Gastrocnemius medialis (tissue), 4 donors: ENCODE measurements at regions not wholly inside any gene's neighbourhood (a gene's known extent, or its start where the extent isn't known, plus 50 kb on each side); places are given as distances from the start of the nearest gene placed in this dataset.

Experiments used
- POLR2A ChIP-seq, 2 donors: fragments of 450-650 bp; IDR thresholded peaks; one replicate each; pipeline ENCODE4 v1.6.1; 2017; ENCODE audit warnings: antibody characterized with exemption in 2 of 2, mild to moderate bottlenecking in 2 of 2, moderate library complexity in 2 of 2
- TF ChIP-seq, protein P1 (sequence below), 5 experiments: fragments of 450-650 bp in 3 of 5; fragments of 200-600 bp in 2 of 5; sonication (generic) in 2 of 5; IDR thresholded peaks in 4 of 5; conservative IDR thresholded peaks in 1 of 5; 1 replicate in 4 of 5; 2 replicates in 1 of 5; pipeline ENCODE4 v1.5.1; 2016 to 2019; ENCODE audit warnings: antibody characterized with exemption in 5 of 5, mild to moderate bottlenecking in 3 of 5, moderate library complexity in 3 of 5

DNA sequence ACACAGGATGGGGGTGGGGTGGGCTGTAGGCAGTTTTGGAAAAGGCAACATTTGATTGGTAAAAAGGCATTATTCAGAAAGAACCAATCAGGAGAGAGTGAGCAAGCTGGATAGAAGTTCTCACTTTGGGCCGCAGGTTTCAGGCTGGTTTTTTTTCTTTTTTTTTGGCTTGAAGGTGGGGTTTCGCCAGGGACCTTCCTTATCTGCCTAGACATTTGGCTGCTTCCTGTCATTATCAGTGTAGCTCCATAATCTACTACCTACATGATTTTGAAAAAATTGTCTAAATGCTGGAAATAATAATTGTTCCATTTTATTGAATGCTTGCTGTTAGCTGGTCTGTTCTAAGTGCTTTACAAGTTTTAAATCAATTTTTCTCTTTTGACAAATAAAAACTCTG is 649.0 kb downstream of the TMTC2 start:
- TF ChIP-seq, protein P1, sequence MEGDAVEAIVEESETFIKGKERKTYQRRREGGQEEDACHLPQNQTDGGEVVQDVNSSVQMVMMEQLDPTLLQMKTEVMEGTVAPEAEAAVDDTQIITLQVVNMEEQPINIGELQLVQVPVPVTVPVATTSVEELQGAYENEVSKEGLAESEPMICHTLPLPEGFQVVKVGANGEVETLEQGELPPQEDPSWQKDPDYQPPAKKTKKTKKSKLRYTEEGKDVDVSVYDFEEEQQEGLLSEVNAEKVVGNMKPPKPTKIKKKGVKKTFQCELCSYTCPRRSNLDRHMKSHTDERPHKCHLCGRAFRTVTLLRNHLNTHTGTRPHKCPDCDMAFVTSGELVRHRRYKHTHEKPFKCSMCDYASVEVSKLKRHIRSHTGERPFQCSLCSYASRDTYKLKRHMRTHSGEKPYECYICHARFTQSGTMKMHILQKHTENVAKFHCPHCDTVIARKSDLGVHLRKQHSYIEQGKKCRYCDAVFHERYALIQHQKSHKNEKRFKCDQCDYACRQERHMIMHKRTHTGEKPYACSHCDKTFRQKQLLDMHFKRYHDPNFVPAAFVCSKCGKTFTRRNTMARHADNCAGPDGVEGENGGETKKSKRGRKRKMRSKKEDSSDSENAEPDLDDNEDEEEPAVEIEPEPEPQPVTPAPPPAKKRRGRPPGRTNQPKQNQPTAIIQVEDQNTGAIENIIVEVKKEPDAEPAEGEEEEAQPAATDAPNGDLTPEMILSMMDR (IDR thresholded peaks at IDR 0.05 in 4 of 5, conservative IDR thresholded peaks at IDR 0.05 in 1 of 5) = no peak
- no peak for TF ChIP-seq POLR2A (IDR thresholded peaks at IDR 0.05)
